GM19468 (cell line): ENCODE measurements at regions not wholly inside any gene's neighbourhood (a gene's known extent, or its start where the extent isn't known, plus 50 kb on each side); places are given as distances from the start of the nearest gene placed in this dataset.
"Not testable (repeated sequence)": the region's sequence is repeated elsewhere in the genome, so short reads cannot be mapped to it uniquely, and the experiment has no call there.

Experiments used
- ATAC-seq: cut with Tn5 transposase; IDR thresholded peaks from one replicate; pipeline ENCODE4 v1.9.1; 2021; ENCODE audit warnings: mild to moderate bottlenecking, moderate library complexity, moderate number of reproducible peaks; ENCODE audit not compliant: unreplicated experiment; ENCODE audit errors: extremely low read depth

DNA sequence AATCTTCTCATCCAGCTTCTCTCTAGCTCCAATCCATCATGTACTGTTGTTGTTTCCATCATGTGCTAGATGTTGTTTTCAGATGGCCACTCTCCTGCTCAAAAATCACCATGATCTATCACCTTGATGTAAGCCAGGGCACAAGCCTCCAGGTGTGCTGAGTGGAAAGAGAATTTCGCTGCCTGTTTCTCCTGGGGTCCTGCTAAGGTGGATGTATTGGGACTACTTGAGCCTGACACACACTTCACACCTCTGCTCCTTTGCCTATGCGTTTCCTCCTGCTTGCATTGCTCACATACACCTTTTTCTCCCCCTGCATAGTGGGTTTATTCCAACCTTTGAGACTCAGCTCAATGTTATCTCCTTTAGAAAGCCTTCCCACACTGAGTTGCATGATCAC, 287.6 kb downstream of the CYRIA start:
- no peak for ATAC-seq

DNA sequence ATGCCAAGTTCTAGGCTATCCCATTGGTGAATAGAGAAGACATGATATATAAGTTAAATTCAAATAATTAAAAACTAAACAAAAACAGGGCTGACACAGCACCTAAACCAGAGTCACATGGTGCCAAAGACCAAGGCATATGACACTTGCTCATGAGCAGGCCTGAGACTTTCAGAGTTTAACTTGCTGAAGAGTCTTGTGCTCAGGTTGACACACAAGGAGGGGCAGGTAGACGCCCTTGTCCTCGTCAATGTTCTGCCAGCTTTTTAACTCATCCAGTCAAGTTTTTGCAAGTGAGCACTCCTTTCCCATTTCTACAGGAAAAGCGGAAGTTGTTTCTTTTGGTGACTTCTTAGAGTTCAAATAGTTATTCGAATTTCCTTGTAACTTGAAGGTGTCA, 289.7 kb downstream of the CYRIA start:
- ATAC-seq = no peak

DNA sequence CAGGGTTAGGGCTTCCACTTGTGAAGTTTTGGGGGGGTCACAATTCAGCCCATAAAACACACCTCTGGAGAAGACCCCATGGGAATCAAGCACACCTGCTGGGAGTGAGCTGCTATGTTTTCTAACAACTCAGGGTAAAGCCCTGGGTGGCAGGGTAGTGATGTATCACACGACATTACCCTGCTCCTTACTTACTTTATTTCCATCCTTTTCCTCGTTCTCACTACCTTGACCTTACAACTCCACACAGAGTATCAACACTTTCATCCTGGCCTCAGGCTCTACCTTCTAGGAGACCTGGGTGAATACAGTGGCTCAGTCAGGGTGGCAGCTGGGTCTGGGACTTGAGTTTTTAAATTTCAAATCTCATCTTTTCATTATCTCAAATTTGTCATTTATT, 290.3 kb downstream of the CYRIA start:
- ATAC-seq = no peak

DNA sequence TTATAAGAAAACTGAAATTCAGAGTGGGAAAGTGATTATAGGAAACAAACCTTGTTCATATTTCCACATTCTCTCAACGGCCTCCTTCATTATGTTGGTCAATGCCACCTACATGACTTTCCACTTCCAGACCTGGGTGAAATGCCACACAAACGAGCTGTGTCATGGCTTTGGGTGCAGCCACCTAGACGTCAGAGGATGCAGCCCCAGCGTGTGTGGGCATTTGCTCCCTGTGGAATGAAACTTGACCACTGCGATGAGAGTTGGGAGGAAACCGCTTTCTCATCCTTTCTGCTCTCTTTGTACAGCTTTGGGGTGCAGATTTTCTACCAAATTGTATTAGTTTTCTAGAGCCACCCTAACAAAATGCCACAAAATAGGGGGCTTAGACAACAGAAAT, 291.0 kb downstream of the CYRIA start:
- no peak for ATAC-seq

DNA sequence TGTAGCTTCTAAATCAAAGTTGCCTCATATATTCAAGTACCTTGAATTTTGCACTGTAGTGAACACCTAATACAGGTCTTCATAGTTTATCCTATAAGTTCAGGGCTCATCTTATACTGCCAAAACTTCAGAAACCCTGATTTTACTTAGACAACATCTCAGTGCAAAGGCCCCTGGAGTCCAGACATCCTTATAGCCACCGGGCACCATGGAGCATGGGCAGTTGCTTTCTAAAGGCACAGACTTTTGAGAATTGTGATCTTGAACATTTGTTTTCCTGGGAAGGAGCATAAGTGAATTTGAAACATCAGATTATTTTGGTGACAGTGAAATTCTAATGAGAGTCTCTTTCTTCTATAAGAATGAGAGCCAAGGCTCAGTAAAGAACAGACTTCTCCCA, 292.3 kb downstream of the CYRIA start:
- ATAC-seq = no peak

DNA sequence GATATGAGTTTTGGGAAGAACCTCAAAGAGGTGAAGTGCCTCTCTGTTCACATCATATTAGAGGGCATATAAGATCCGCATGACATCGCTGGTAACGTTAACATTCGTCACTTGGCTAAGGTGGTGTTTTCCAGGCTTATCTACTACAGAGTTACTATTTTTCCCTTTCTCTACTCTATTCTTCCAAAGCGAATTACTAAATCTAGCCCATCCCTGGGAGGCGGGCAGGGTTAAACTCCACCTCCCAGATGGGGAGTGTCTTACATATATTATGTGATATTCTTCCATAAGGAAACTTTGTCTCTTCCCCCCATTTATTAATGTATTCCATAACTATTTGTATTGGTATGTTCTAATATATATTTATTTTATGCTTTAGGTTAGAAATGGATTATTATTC, 293.9 kb downstream of the CYRIA start:
- ATAC-seq = no peak

DNA sequence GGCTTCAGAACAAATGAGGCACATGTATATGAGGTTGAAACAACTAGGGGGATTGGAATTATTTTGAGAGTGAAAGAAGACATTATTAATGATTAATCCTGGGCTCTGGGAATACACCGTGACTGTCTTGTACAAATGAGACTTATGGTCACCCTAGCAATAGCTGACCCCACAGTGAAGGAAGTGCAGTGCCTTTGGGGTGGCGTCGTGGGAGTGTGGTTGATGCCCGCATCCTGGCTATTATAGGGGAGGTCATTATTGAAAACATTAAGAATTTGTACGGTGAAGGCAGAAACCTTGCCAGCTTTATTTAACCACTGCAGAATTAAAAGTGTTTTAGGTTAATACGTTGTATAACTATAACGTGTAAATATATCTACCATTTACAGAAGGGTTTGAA, 296.7 kb downstream of the CYRIA start:
- no peak for ATAC-seq

DNA sequence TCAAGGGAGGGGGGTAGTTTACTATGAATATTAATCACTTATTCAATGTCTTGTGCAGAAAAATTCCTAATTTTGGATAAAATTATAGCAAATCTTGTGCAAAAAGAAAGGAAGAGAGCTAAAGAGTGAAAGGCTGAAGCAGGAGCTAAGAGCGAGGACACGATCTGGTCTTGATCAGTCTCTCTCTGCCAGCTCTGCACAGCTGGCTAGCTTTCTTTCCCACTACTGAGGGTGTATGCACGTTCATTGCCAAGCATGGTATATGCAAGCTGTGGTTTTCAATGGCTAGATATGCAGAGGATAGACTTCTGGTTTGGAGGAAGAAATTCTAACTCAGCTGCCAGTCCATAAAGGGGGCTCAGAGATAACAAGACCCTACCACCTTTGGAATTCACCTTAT, 297.3 kb downstream of the CYRIA start:
- ATAC-seq = no peak

DNA sequence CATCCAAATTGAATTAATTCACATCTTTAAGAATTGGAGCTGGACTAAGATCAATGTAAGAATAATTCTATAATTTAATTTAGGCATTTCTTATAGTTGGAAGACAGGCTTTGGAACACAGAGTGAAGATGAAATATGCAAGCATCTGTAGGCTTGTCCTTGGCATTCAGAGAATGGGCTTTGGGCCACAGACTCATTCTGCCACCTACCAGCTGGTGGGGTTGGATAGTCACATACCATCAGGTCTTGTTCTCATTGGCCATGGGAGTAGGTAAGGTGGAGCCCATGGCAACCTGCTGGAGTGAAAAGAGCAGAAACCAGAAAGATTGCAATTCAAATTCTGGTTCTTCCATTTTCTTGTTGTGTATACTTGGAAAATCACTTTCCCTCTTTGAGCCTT, 300.3 kb downstream of the CYRIA start:
- ATAC-seq = no peak

DNA sequence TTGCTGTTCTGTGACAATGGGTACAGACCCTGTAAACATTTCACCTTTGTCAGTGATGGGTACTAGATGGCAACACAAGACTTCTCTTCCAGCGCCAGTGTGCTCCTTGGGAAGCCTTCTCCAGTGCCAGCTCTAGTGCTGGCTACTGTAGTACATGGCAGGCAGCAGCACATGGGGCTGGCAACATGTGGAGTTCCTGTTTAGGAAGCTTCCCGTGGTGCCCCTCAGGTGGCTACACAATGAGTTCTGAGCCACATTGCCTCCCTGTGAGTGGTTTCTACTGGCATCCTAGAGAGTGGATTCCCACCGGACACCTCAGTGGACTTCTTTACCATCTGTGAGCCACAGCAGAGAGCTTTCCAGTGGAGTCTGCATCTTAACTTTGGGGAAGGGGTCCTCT, 302.1 kb downstream of the CYRIA start:
- ATAC-seq = no peak

DNA sequence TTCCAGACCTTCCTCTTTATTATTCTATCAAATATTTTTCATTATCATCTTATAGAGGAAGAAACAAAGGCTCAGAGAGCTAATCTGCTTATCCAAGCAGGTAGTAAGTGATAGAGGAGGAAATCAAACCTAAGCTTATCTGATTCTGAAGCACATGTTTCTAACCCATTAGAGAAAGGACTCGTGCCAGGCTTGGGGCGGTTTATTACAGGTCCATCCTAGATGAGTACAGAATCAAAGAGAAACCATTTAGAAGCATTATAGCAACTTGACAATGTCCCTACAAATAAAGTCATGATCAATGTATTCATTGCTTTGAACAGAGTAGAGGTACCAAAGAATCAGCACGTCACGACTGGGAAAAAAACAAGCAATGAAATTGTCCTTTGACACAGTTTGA, 303.0 kb downstream of the CYRIA start:
- ATAC-seq = no peak

DNA sequence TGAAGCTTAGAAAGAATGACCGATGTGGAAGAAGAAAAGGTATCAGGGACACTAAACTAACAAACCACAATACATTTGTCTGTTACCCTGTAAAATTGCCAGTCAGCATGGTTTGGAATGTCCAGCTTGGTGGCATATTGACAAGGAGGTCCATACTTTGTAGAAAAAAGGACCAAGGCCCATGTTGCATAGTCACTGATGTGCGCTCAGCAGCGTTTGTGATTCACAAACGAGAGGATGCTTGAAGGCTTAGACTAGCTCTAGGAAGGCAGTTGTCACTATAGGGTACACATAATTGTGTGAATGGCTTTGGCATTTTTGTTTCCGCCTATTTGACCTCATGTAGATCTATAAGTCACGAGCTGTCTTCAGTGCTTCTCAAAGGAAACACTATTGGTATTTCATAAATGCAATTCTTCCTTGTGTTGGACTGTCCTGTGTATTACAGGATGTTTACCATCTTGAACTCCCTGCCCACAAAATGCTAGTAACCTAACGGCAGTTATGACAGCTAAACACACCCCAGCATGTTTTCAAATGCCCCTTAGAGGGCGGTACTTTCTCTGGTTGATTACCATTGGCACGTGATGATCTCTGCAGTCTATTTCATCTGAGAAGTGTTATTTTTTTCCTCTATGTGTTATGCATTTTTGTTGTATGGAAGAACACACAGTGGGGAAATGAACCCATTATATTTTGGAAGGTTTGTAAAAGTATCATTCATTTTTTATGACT, 304.2 kb downstream of the CYRIA start:
- ATAC-seq = no peak

DNA sequence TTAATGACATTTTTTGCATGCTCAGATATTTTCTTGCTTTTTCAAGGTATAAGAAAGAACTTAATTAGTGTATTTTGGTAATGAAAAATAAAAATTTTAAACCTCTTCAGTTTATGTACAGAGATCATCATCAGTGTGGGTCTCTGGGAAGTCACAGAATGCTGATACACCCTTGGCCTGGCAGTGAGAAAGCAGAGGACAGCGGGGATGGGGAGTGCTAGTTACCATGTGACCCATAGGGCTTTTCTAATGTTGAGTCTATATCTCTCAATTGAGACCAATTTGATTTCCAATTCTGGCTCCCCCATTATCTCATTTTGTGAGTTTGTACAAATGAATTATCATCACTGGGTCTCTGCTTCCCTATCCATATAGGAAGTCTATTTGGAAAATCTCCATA, 305.7 kb downstream of the CYRIA start:
- ATAC-seq = no peak

DNA sequence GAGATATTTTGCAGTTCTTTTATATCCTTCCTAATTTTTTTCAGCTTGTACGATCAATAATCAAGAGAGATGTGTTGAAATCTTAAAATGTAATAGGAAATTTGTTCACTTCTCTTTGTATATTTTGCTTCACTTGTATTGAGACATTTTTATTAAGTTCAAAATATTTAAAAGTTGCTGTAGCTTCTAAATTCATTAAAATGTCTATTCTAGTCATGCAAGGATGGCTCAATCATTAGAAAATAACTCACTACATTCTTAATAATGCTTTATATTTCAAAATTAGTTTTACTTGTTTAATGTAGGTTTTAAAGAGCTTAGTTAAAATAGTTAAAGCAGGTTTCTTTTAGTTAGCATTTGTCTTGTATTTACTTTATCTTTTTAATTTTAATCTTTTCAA, 308.4 kb downstream of the CYRIA start:
- ATAC-seq = no peak

DNA sequence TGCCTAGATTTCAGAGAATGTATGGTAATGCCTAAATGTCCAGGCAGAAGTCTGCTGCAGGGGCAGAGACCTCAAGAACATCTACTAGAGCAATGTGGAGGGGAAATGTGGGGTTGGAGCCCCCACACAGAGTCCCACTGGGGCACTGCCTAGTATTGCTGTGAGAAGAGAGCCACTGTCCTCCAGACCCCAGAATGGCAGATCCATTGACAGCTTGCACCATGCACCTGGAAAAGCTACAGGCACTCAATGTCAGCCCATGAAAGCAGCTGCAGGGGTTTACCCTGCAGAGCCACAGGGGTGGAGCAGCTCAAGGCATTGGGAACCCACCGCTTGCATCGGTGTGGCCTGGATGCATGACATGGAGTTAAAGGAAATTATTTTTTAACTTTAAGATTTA, 314.1 kb downstream of the CYRIA start:
- no peak for ATAC-seq

DNA sequence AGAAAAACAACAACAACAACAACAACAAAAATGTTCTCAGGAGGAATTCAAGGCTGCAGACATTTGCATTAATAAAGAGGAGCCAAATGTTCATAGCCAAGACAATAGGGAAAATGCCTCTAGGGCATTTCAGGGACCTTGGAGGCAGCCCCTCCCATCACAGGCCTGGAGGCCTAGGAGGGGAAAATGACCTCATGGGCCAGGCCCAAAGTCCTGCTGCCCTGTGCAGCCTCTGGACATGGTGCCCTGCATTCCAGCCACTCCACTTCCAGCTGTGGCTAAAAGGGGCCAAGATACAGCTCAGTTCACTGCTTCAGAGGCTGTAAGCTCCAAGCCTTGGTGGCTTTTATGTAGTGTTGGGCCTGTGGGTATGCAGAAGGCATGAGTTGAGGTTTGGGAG, 314.5 kb downstream of the CYRIA start:
- no peak for ATAC-seq

DNA sequence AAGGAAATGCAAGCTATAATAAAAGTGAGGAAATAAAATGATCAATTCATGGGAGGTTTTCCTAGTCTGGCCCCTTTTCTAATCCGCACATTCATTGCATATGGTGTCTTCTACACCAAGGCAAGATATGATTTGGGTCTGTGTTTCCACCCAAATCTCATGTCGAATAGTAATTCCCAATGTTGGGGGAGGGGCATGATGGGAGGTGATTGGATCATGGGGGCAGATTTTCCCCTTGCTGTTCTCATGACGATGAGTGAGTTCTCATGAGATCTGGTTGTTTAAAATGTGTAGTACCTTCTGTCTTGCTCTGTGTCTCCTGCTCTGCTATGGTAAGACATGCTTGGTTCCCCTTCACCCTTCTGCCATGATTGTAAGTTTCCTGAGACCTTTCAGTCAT, 315.4 kb downstream of the CYRIA start:
- no peak for ATAC-seq

DNA sequence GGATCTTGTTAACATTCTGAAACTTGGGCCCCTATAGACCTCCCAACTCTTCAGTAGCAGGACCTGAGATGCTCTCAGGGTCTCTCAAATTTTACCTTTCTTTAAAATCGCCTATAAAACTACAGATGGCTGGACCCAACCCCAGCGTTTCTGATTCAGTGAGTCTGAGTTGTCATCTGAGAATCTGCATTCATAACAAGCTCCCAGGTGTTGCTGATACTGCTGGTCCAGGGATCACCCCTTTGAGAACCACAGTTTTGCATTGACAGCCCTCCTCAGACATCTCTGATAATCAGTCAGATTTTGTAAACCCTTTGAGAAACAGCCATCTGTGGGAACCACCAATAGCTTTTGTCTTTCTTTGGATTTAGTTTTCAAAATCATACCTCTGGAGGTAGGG, 315.8 kb downstream of the CYRIA start:
- ATAC-seq = no peak

DNA sequence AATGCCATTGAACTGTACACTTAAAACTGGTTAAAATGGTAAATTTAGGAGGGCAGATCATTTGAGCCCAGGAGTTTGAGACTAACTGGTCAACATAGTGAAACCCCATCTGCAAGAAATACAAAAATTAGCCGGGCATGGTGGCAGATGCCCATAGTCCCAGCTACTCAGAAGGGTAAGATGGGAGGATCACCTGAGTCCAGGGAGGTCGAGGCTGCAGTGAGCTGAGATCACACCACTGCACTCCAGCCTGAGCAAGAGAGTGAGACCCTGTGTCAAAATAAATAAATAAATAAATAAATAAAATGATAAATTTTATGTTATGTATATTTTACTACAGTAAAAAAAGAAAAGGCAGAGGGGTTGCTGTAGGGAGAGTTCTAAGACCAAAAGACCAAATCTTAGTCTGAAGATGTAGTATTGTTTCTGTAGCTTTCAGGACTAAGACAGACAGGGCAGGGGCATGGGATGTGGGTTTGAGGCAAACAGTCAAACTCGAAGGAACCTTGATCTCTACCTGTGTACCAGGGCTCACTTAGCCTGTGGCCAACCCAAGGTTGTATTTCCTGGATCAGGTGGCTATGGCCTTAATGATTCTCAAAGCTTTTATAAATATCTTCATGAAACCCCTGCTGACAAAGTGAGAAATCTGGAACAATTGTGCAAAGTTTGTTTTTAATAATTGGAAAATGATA, 316.7 kb downstream of the CYRIA start:
- no peak for ATAC-seq

DNA sequence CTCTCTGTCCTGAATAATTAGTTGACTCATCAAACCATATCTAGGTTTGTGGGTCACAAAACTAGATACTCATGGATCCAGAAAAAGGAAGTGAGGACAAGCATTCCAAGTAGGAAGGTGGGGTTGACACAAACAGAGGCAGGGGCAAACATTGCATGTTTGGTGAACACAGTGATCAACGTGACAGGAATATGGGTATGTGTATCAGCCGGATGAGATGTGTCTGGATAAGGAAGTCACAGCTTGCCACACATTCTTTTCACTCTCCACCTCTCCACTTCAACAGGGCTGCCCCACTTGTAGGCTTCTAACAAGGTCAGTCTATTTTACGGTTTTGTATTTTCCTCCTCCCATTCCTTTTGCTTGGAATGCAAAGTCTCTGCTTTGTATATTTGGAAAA, 319.0 kb downstream of the CYRIA start:
- no peak for ATAC-seq

DNA sequence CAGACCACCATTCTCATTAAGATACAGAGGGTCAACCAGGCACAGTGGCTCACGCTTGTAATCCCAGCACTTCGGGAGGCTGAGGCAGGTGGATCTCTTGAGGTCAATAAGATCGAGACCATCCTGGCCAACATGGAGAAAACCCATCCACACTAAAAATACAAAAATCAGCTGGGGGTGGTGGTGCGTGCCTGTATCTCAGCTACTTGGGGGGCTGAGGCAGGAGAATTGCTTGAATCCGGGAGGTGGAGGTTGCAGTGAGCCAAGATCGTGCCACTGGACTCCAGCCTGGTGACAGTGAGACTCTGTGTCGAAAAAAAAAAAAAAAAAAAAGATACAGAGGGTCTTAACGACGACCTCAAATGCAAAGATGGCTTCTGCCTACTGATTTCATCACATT, 320.4 kb downstream of the CYRIA start:
- not testable (repeated sequence) for ATAC-seq

DNA sequence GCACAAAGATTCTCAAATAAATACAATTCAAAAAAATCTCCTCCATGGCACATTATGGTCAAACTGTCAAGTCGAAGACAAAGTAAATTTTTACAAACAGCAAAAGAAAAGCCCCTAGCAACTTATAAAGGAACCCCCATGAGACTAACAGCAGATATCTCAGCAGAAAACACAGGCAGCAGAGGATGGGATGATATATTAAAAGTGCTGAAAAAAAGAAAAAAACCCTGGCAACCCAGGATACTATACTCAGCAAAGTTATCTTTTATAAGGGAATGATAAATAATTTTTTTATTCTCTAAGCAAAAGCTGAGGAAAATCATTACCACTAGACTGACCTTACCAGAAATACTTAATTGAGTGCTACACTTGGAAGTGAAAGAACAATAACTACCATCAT, 326.4 kb downstream of the CYRIA start:
- ATAC-seq = no peak
